Activated CD8-positive, alpha-beta memory T cell treated with anti-CD3 and anti-CD28 coated beads, Interleukin-2, amount 50 U/mL, for 1 hour (primary cell): ENCODE measurements at regions not wholly inside any gene's neighbourhood (a gene's known extent, or its start where the extent isn't known, plus 50 kb on each side); places are given as distances from the start of the nearest gene placed in this dataset.
"Not testable (repeated sequence)": the region's sequence is repeated elsewhere in the genome, so short reads cannot be mapped to it uniquely, and the experiment has no call there.

Experiments used
- DNase-seq: peaks from one replicate; pipeline ENCODE4 v3.0.0-alpha.2; 2020; ENCODE audit errors: extremely low read depth

DNA sequence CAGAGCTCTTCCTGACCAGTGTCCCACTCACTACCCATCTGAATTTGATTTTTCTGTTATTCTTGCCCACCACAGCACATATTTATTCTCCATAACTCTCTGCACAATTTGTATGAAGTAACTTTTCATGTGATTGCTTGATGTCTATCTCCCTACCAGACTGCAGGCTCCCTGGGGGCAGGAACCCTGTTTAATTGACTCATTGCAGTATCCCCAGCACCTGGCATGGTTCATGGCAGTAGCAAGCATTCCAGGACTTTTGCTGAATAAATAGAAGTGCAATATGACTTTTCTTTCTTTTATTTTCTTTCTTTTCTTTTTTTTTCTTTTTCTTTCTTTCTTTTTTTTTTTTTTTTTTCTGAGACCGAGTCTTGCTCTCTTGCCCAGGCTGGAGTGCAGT is 88.7 kb upstream of the XPO1 start:
- DNase-seq: no peak

DNA sequence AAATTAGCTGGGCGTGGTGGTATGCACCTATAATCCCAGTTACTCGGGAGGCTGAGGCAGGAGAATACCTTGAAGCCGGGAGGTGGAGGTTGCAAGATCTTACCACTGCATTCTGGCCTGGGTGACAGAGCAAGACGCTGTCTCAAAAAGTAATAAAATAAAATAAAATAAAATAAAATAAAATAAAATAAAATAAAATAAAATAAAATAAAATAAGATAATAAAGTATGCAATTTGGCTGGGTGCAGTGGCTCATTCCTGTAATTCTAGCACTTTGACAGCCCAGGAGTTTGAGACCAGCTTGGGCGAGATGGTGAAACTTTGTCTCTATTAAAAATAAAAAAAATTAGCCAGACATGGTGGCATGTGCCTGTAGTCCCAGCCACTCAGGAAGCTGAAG is 85.6 kb upstream of the XPO1 start:
- no peak for DNase-seq

DNA sequence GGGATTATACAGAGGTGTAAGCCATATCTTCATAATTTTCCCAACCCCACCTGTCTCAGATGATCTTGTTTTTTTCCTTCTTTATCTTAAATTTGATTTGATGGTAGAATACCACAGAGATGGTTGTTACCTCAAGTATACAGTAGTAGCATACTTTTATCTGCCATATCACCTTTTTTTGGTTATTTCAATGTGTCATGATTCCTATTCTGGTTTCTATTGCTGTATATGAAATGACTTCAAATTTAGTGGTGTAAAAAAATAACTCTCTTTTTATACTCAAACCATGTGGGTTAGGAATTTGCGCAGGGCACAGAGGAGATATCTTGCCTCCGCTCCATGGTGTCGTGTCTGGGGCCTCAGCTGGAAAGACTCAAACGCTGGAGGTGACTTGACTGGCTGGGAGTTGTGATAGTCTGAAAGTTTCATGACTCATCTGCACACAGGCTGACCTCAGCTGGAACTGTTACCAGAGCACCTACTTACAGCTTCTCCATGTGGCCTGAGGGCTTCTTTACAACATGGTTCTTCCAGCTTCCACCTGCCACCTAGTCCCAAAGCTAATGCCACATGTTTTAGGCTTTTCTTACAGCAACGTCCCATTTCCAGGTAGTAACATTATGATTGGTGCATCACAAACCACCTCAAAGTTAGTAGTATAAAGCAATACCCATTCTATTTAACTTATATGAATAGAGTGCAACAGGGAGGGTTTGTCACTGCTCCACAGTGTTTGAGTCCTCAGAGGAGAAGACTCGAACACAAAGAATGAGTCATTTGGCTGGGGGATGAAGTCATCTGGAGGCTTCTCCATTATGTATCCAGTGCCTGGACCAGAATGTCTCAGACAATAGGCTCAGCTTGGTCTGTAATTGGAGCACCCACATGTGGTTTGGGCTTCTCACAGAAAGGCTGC is 82.3 kb upstream of the XPO1 start:
- DNase-seq: no peak

- DNase-seq: no peak
Measured at GRCh38 chr2:61619561-61619960, 81.4 kb upstream of the XPO1 start.

DNA sequence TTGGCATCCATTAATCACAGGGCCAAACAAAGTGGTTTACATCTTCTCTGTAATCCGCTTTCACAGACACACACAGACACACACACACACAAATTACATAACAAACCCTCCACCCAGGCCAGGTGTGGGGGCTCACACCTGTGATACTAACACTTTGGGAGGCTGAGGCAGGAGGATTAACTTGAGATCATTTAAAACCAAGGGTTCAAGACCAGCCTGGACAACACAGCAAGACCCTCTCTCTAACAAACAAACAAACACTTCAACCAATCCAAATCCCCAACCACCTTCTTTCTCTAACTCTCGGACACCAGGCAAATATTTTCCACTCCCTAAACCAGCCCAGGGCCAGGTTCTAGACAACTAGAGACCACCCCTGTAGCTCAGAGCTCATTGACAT is 79.5 kb upstream of the XPO1 start:
- no peak for DNase-seq

DNA sequence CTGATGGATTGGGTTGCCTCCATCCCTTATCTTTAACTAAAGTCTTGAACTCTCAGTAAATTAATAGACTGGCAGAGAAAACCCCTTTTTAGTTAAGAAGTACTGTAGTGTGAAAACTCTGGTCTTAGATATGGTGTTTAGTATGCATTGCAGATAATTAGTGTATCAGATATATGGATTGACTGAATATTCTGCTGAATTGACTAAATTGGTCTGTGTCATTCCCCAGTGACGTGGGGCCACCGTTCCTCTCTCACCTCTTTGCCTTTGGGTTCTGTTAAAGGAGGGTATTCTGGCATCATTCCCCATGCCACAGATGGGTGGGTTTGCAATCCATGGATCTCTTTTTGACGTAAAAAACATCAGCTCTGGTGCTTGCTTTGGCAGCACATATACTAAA is 67.1 kb upstream of the XPO1 start:
- DNase-seq: no peak

DNA sequence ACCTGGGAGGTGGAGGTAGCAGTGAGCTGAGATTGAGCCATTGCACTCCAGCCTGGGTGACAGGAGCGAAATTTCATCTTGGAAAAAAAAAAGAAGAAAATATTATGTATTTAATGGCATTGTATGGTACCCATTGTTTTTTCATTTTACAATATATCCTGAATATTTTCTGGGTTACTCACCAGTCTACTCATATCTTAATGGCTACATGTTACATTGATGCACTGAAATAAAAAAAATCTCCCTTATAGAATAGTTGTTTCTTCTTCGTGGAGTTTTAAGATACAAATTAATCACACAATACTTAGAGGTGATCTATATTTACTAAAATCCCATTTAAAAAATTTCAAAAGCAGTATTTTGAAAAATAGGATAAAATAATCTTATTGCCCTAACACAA is 66.3 kb upstream of the XPO1 start:
- DNase-seq: no peak

DNA sequence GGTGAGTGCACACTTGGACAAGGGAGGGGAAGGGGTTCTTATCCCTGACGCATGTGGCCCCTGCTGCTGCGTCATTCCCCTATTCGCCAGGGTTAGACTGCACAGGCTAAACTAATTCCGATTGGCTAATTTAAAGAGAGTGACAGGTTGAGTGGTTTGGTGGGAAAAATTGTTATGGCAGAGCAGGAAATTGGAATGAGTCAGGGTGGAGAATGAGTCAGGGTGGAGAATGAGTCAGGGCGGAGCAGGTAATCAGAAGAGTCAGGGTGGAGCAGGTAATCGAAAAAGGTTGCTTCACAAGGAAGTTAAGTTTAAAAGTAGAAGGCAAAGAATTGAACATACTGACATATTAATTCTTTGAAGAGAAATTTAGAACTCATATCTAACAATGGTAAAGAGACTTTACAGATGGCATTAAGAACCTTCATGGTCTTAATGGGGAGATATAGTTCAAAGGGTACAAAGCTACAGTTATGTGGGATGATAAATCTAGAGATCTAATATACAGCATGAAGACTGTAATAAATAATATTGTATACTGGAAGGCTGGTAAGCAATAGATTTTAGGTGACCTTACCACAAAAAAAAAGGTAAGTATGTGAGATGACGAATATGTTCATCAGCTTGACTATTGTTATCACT is 60.5 kb upstream of the XPO1 start:
- DNase-seq: not testable (repeated sequence)

DNA sequence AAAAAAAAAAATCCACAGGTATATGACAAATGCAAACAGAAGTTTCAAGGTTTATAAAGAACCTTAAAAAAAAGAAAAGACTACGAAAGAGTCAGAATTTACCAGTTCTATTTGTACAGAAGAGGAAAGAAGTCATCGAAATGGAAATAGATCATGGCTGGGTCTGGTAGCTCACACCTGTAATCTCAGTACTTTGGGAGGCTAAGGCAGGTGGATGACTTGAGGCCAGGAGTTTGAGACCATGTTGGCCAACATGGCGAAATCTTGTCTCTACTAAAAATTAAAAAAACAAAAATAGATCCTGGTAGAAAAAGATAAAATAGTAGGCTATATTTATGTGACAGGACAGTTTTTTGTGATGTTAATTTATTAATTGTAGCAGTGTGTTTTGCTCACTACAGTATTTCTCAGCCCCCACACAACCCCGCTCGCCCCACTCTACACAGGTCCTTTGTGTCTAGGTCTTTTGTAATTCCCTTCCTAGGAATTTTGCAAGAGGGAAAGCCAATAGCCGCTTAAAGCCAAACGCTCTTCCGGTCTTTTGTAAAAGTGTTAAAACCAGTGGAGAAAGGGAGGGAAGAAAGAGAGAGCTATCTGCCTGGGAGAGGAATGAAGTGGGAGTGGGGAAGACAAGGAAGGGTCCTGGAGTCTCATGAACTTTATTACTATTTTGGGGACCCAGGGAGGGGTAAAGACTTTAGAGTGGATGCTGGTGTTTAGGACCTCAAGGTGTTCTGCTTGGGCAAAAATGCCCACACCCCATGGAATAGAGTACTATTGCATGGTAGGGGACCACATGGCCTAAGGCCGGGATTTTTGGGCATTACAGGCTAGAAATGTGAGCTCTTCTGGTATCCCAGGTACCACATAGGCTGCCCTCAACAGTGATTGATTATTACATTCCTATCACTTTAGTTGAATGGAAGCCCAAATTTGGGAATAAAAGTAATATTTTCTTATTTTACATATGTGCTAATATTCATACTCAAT is 59.4 kb upstream of the XPO1 start:
- DNase-seq: no peak

DNA sequence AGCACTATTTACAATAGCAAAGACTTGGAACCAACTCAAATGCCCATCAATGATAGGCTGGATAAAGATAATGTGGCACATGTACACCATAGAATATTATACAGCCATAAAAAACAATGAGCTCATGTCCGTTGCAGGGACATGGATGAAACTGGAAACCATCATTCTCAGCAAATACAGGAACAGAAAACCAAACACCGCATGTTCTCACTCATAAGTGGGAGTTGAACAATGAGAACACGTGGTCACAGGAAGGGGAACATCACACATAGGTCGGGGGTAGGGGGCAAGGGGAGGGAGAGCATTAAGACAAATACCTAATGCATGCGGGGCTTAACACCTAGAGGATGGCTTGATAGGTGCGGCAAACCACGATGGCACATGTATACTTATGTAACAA is 56.0 kb upstream of the XPO1 start:
- not testable (repeated sequence) for DNase-seq

DNA sequence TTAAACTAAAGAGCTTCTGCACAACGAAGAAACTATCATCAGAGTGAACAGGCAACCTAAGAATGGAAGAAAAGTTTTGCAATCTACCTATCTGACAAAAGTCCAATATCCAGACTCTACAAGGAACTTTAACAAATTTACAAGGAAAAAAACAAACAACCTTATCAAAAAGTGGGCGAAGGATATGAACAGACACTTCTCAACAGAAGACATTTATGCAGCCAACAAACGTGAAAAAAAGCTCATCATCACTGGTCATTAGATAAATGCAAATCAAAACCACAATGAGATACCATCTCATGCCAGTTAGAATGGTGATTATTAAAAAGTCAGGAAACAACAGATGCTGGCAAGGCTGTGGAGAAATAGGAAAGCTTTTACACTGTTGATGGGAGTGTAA is 55.5 kb upstream of the XPO1 start:
- DNase-seq: not testable (repeated sequence)

GRCh38 chr2:61590214-61590613 is 52.1 kb upstream of the XPO1 start:
- no peak for DNase-seq

- no peak for DNase-seq
Measured at GRCh38 chr2:61588566-61588965, 50.4 kb upstream of the XPO1 start.
